K562 (cell line): ENCODE measurements at regions not wholly inside any gene's neighbourhood (a gene's known extent, or its start where the extent isn't known, plus 50 kb on each side); places are given as distances from the start of the nearest gene placed in this dataset.

Experiments
- ATAC-seq: fragments of 200-7000 bp; cut with Tn5 transposase; 3 replicates; pipeline ENCODE4 v1.9.1; 2020; ENCODE audit warnings: moderate library complexity
- BruUV-seq: library from RNA; stranded (reverse); fragments of 400-500 nt; replicated peaks from 2 replicates; lab custom pipeline; 2021; lab: Mats Ljungman, UMichigan
- CTCF ChIA-PET: fragments of 300-600 bp; formaldehyde crosslinking; extraction: SDS; loops from one replicate; lab custom pipeline; 2021; ENCODE audit warnings: low intra/inter-chr PET ratio; lab: Yijun Ruan, JAX
- POLR2A ChIA-PET: fragments of 300-600, 350-650 bp; sonication (Branson Sonifier 250); formaldehyde crosslinking; extraction: SDS; loops from one replicate; lab custom pipeline; 2021; ENCODE audit warnings: antibody characterized with exemption, inconsistent platforms; lab: Yijun Ruan, JAX
- DNase-seq, 4 experiments: peaks; one replicate each; pipeline versions ENCODE4 v3.0.0 to v3.0.0-alpha.2; 2011 to 2018; ENCODE audit warnings: low spot score in 3 of 4, mixed read lengths in 3 of 4; ENCODE audit errors: extremely low read depth in 1 of 4
- FAIRE-seq: peaks from 2 replicates; lab custom pipeline; 2011; peaks lifted over from hg19 to GRCh38; lab: Jason Lieb, UNC
- H2AFZ ChIP-seq: 2 replicates; pipeline ENCODE4 v1.6.0; 2011; ENCODE audit warnings: low read depth, low read length, control low read depth, inconsistent platforms
- H3K27ac ChIP-seq: fragments of 200-600 bp; 3 replicates; pipeline ENCODE4 v1.8.0; 2011; ENCODE audit warnings: low read depth, mild to moderate bottlenecking, control low read depth, inconsistent platforms, low read length, moderate library complexity, mixed read lengths; ENCODE audit errors: extremely low read depth
- H3K27me3 ChIP-seq, 2 experiments: fragments of 300-600 bp in 1 of 2; 2 replicates in 1 of 2; 3 replicates in 1 of 2; pipeline versions ENCODE4 v1.6.0 to v1.8.0; 2011; ENCODE audit warnings: inconsistent platforms in 2 of 2, low read length in 2 of 2, mild to moderate bottlenecking in 1 of 2, mixed read lengths in 1 of 2, moderate library complexity in 1 of 2; ENCODE audit not compliant: control insufficient read depth in 2 of 2, insufficient read depth in 2 of 2
- H3K36me3 ChIP-seq: fragments of 300-600 bp; 3 replicates; pipeline ENCODE4 v1.8.0; 2011; ENCODE audit warnings: mild to moderate bottlenecking, low read length, inconsistent platforms; ENCODE audit not compliant: control insufficient read depth, insufficient read depth
- H3K4me1 ChIP-seq, 2 experiments: fragments of 200-600 bp in 1 of 2; replicated peaks in 1 of 2; 2 replicates in 1 of 2; 3 replicates in 1 of 2; pipeline versions ENCODE4 v1.5.1 to v1.8.0; 2011; ENCODE audit warnings: inconsistent platforms in 2 of 2, low read length in 2 of 2, mild to moderate bottlenecking in 1 of 2, mixed read lengths in 1 of 2, moderate library complexity in 1 of 2; ENCODE audit not compliant: control insufficient read depth in 2 of 2, insufficient read depth in 2 of 2
- H3K4me2 ChIP-seq: 2 replicates; pipeline ENCODE4 v1.6.1; 2011; ENCODE audit warnings: low read length, control low read depth, inconsistent platforms, mixed read lengths; ENCODE audit not compliant: insufficient read depth
- H3K4me3 ChIP-seq: fragments of 200-600 bp; sonication (generic), shearing (Covaris generic); 2 replicates; pipeline ENCODE4 v1.5.1; 2016; ENCODE audit warnings: control low read depth, inconsistent platforms
- H3K79me2 ChIP-seq: fragments of 200-600 bp; 3 replicates; pipeline ENCODE4 v1.8.0; 2011; ENCODE audit warnings: low read length, inconsistent platforms; ENCODE audit not compliant: control insufficient read depth, insufficient read depth
- H3K9ac ChIP-seq, 2 experiments: 2 replicates each; pipeline versions ENCODE4 v1.6.0 to v1.6.1; 2011; ENCODE audit warnings: low read depth in 2 of 2, low read length in 2 of 2, control low read depth in 1 of 2, inconsistent platforms in 1 of 2, mild to moderate bottlenecking in 1 of 2, mixed read lengths in 1 of 2; ENCODE audit not compliant: insufficient read depth in 1 of 2
- H3K9me1 ChIP-seq: one replicate; pipeline ENCODE4 v1.6.0; 2011; ENCODE audit warnings: inconsistent platforms, mild to moderate bottlenecking, low read length, moderate library complexity; ENCODE audit not compliant: control insufficient read depth, insufficient read depth
- H3K9me3 ChIP-seq: replicated peaks from 2 replicates; pipeline ENCODE4 v1.5.1; 2011; ENCODE audit warnings: low read depth, low read length, inconsistent platforms; ENCODE audit not compliant: control insufficient read depth, insufficient read depth
- H4K20me1 ChIP-seq: replicated peaks from 2 replicates; pipeline ENCODE4 v1.6.1; 2011; ENCODE audit warnings: low read length, inconsistent platforms, mixed read lengths; ENCODE audit not compliant: control insufficient read depth, insufficient read depth
- DPF2 ChIP-seq: fragments of 450-650 bp; IDR thresholded peaks from 2 replicates; pipeline ENCODE4 v1.6.1; 2016
- HDAC8 ChIP-seq: fragments of 450-650 bp; IDR thresholded peaks from 2 replicates; pipeline ENCODE4 v1.6.1; 2016; ENCODE audit warnings: mild to moderate bottlenecking, missing genetic modification characterization, moderate library complexity, missing compliant biosample characterization
- HOXB6 ChIP-seq: fragments of 250-450 bp; sonication (Bioruptor Pico); IDR thresholded peaks from 2 replicates; pipeline ENCODE4 v1.5.1; 2022; ENCODE audit warnings: mild to moderate bottlenecking, borderline replicate concordance
- NR4A1 ChIP-seq, 2 experiments: fragments of 250-450 bp in 1 of 2; fragments of 450-650 bp in 1 of 2; sonication (Bioruptor Pico) in 1 of 2; IDR thresholded peaks; 2 replicates each; pipeline versions ENCODE4 v1.4.0 to v1.6.1; 2016 to 2020; ENCODE audit warnings: mild to moderate bottlenecking in 2 of 2, missing compliant biosample characterization in 1 of 2, missing genetic modification characterization in 1 of 2, moderate library complexity in 1 of 2
- TARDBP ChIP-seq: fragments of 450-650 bp; IDR thresholded peaks from 2 replicates; pipeline ENCODE4 v1.6.1; 2016
- WGBS: fragments of 100-300 bp; shearing (Covaris generic); methylation state at CpG from one replicate; pipeline ENCODE4 v1.1.6; 2016; ENCODE audit warnings: low coverage, mixed read lengths; ENCODE audit not compliant: insufficient coverage; ENCODE audit errors: missing lambda C conversion rate; 5-methylcytosine and 5-hydroxymethylcytosine counted together
- in situ Hi-C: fragments of 300-500 bp; cut with MboI; formaldehyde crosslinking; loops from 4 replicates; pipeline ENCODE4 v1.15.0; 2018; ENCODE audit warnings: inconsistent platforms, mixed read lengths
- intact Hi-C: fragments of 100-400 bp; cut with micrococcal nuclease; formaldehyde crosslinking; loops from 2 replicates; pipeline ENCODE4 v1.14.2; 2022
- TF ChIP-seq, protein P1 (sequence below), 2 experiments: fragments of 450-650 bp in 1 of 2; sonication (generic) in 1 of 2; formaldehyde crosslinking in 1 of 2; IDR thresholded peaks; 2 replicates each; pipeline versions ENCODE4 v1.7.1 to v1.9.0; 2016 to 2022; ENCODE audit warnings: inconsistent platforms in 1 of 2, mild to moderate bottlenecking in 1 of 2, missing genetic modification reagents in 1 of 2
- TF ChIP-seq, protein P2 (sequence below): fragments of 250-450 bp; sonication (Bioruptor Pico); IDR thresholded peaks from 2 replicates; pipeline ENCODE4 v1.8.0; 2021; ENCODE audit warnings: moderate library complexity, mild to moderate bottlenecking, inconsistent platforms

DNA sequence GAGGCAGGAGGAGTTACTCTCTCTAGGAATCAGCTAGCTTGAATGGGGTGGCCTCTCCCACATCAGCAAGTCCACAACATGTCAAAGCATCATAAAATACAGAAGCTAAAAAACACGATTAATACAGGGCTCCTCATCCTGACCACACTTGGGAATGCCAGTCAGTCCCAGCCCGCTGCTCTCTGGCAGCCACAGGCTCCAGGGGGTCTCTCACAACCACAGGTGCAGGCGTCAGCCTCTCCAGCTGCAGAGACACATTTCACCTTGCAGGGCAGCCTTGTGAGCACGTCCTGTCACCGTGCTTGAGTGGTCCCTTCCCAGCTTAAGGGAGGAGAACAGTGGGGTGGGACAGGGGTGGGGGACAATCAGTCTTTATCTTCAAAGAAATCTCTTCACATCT is 137.4 kb upstream of the SH3BP4 start:
- H3K79me2 ChIP-seq = no peaks in the 10 kb centered on the region
- TF ChIP-seq, protein P1, sequence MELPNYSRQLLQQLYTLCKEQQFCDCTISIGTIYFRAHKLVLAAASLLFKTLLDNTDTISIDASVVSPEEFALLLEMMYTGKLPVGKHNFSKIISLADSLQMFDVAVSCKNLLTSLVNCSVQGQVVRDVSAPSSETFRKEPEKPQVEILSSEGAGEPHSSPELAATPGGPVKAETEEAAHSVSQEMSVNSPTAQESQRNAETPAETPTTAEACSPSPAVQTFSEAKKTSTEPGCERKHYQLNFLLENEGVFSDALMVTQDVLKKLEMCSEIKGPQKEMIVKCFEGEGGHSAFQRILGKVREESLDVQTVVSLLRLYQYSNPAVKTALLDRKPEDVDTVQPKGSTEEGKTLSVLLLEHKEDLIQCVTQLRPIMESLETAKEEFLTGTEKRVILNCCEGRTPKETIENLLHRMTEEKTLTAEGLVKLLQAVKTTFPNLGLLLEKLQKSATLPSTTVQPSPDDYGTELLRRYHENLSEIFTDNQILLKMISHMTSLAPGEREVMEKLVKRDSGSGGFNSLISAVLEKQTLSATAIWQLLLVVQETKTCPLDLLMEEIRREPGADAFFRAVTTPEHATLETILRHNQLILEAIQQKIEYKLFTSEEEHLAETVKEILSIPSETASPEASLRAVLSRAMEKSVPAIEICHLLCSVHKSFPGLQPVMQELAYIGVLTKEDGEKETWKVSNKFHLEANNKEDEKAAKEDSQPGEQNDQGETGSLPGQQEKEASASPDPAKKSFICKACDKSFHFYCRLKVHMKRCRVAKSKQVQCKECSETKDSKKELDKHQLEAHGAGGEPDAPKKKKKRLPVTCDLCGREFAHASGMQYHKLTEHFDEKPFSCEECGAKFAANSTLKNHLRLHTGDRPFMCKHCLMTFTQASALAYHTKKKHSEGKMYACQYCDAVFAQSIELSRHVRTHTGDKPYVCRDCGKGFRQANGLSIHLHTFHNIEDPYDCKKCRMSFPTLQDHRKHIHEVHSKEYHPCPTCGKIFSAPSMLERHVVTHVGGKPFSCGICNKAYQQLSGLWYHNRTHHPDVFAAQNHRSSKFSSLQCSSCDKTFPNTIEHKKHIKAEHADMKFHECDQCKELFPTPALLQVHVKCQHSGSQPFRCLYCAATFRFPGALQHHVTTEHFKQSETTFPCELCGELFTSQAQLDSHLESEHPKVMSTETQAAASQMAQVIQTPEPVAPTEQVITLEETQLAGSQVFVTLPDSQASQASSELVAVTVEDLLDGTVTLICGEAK (IDR thresholded peaks at IDR 0.05) = no peak
- TF ChIP-seq, protein P1 (CRISPR knock-in tag; IDR thresholded peaks at IDR 0.05) = no peak
- no peak for TF ChIP-seq HDAC8 (tag)
- TF ChIP-seq TARDBP = no peak
- TF ChIP-seq, protein P2, sequence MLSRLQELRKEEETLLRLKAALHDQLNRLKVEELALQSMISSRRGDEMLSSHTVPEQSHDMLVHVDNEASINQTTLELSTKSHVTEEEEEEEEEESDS (CRISPR knock-in tag) = no peak
- TF ChIP-seq DPF2 = no peak
- TF ChIP-seq HOXB6 = no peak
- TF ChIP-seq NR4A1 (CRISPR knock-in tag; IDR thresholded peaks at IDR 0.05) = no peak
- no peak for TF ChIP-seq NR4A1 (tag; IDR thresholded peaks at IDR 0.05)
- no peak overlapping the region for H3K9ac ChIP-seq
- H3K9me3 ChIP-seq = no peaks in the 10 kb centered on the region
- no TSS peak for BruUV-seq
- FAIRE-seq (no peak), DNase-seq (no peak), ATAC-seq (no peak)
- no peak overlapping the region for H3K4me2 ChIP-seq
- WGBS = 0% methylated on average over 4 of the region's 5 CpGs
- no peak overlapping the region for H3K27ac ChIP-seq
- in situ Hi-C loops (no loop called here), intact Hi-C loops (no loop called here)
- no peaks in the 10 kb centered on the region for H3K36me3 ChIP-seq
- peaks cover 0 to 8% of the 10 kb centered on the region in 2 experiments; a peak in 1 of 5 replicates for H3K27me3 ChIP-seq
- H4K20me1 ChIP-seq = no peaks in the 10 kb centered on the region
- H3K4me1 ChIP-seq = no peaks in the 10 kb centered on the region
- ChIA-PET POLR2A (no interaction called here), CTCF (no interaction called here)
- no peaks in the 10 kb centered on the region for H3K9me1 ChIP-seq
- no peak overlapping the region for H3K4me3 ChIP-seq
- no peak overlapping the region for H2AFZ ChIP-seq
